ENCODE measurements at regions not wholly inside any gene's neighbourhood (a gene's known extent, or its start where the extent isn't known, plus 50 kb on each side); places are given as distances from the start of the nearest gene placed in this dataset.
"Not testable (repeated sequence)": the region's sequence is repeated elsewhere in the genome, so short reads cannot be mapped to it uniquely, and the experiment has no call there.

GRCh38 chrX:46295963-46296362 is 249.3 kb downstream of the ZNF674 start:
- no peak for DNase-seq

- no peak for DNase-seq
Observed at GRCh38 chrX:46294234-46294633, 251.0 kb downstream of the ZNF674 start.

DNA sequence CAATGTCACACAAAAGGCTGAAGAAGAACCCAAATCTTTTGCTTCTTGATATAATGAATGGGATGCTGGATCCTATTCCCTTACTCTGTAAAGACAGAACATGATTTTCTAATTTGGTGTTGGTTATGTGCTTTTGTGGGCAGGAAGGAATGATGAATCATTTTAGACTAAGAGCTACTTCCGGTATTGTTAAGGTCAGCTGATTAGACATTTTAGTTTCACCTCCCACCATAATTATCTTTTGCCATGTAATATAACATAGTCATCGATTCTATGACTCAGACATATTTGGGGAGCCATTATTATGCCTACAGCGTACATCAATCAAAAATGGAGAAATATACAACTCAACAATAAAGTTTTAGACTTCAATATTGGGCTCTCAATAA is 265.3 kb downstream of the ZNF674 start:
- DNase-seq: no peak

GRCh38 chrX:46279214-46279924 is 265.9 kb downstream of the ZNF674 start:
- DNase-seq: no peak

- DNase-seq: no peak
Observed at GRCh38 chrX:46278572-46278971, 266.6 kb downstream of the ZNF674 start.

DNA sequence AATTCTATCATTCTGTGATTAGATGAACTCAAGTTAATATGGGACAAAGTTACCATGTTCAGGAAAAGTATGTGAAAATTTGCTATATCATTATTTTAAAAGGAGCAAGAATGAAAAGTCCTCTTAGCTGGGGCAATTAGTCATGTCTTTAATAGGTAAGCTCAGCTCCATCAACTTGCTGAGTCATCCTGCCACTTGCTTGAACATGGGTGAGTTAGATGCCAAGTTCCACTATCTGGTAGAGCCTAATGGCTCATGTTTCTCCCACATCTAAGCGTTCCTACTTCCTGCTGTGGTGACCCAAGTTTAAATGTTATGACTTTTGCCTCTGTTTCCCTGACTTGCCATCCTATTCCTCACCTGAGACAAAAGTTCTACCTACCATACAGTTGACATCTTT is 276.8 kb downstream of the ZNF674 start:
- DNase-seq: no peak

GRCh38 chrX:46263494-46263893 is 281.7 kb downstream of the ZNF674 start:
- DNase-seq: no peak

- DNase-seq: no peak
Observed at GRCh38 chrX:46262304-46262703, 282.9 kb downstream of the ZNF674 start.

DNA sequence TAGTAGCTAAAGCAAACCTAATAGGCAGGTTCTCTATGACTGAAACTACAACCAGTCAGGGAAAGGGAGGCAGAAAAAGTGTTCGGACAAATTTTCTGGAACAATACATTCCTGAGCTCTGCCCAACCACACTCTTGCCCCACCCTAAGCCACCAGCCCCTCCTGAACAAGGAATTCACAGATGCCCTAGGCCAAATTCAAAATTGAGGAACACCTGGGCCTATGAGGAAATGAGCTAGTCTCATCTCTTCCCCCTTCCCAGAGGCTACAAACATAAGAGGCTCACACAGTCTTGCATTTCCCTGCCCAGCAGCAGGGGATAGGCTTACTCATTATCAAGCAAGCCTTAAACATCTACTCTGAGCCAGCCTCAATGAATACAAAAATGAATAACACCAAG is 284.7 kb downstream of the ZNF674 start:
- no peak for DNase-seq

DNA sequence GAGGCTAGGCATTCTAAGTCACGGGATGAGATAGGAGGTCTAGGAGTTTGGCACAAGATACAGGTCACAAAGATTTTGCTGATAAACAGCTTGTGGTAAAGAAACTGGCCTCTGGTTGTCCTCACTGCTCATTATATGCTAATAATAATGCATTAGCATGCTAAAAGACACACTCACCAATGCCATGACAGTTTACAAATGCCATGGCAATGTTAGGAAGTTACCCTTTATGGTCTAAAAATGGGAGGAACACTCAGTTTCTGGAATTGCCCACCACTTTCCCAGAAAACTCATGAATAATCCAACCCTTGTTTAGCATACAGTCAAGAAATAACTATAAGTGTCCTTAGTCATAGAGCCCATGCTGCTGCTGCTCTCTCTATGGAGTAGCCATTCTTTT is 286.9 kb downstream of the ZNF674 start:
- DNase-seq: no peak

DNA sequence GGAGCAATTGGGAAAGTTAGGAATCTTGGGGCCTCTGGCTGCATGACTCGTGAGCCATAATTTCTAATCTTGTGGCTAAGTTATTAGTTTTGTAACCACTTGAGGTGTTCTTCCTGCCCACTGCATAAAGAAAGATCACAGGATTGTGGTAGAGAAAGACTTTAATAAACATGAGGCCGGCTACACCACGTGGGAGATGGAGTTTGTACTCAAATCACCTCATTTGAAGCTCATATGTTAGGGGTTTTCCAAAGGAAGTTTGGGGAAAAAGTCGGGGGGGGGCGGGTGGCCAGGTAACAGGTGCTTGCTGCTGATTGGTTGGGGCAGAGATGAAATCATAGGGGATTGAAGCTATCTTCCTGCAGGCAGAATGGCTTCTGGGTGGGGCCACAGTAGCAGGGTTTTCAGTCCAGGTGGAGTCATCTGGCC is 287.8 kb downstream of the ZNF674 start:
- no peak for DNase-seq

- no peak for DNase-seq
Observed at GRCh38 chrX:46256875-46257274, 288.3 kb downstream of the ZNF674 start.

GRCh38 chrX:46255046-46255445 is 290.2 kb downstream of the ZNF674 start:
- no peak for DNase-seq

DNA sequence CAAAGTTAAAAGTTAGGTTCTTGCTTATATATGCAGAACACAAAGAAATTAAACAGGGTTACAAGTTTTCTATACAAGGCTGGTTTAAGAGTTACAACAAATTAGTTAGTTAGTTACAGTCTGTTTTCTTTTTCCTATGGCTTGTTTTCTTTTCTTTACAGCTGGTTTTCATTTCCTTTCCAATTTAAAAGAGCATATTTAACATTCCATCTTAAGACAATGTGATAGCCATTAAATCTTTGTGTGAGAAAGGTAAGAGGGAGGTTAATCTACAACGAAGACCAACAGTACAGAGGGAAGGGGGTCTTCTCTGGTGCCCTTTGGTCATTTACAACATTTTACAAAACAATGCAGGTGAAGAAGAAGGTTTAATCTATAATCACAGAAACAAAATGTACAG is 290.6 kb downstream of the ZNF674 start:
- no peak for DNase-seq

DNA sequence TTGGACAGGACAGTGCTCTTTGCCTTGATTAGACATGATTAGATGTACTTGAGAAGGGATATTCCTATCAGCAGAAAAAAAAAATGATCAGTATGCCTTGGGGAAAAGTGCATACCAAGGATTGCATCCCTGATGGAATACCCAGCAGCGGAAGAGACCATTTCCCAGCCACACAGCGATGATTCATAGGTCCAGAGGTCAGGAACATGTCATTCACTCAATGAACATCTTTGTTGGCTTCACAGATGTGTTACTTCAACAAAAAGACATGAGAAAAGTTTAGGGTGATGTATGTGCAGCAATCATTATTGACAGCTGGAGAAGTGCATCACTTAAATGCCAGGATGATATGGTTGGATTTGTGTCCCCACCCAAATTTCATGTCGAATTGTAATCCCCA is 293.5 kb downstream of the ZNF674 start:
- no peak for DNase-seq

DNA sequence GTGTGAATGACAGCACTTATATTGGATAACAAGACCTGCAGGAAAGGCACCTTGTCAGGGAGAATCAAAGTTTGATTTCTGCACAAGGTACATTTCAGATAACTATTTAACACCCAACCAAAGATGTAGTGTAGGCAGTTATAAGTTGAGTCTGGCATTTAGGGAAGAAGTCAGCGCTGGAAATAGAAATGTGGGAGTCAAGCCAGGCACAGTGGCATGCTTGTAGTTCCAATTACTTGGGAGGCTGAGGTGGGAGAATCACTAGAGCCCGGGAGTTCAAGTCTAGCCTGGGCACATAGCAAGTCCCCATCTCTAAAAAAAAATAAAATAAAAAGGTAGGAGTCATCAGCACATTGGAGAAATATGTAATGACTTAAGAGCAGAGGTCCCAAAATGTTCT is 295.1 kb downstream of the ZNF674 start:
- DNase-seq: no peak

- DNase-seq: no peak
Observed at GRCh38 chrX:46247456-46247855, 297.8 kb downstream of the ZNF674 start.

DNA sequence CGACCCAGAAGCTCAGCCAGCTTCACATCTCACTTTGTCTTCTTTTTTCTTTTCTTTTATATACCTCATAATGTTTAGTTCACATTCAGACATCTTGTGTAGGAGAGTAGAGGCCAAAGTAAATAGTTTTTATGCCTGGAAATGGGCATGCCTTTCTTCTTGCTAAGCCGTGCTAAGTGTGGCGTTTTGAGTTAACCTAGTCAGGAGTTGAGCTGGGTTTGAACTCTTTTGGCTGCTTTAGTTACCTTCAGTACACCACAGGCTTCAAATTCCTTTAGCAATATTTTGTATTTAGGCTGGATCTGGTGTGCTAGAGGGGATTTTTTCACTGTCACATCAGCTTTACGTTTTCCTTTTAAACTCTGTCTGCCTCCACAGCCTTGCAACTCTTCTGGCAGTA is 300.8 kb downstream of the ZNF674 start:
- DNase-seq: no peak

DNA sequence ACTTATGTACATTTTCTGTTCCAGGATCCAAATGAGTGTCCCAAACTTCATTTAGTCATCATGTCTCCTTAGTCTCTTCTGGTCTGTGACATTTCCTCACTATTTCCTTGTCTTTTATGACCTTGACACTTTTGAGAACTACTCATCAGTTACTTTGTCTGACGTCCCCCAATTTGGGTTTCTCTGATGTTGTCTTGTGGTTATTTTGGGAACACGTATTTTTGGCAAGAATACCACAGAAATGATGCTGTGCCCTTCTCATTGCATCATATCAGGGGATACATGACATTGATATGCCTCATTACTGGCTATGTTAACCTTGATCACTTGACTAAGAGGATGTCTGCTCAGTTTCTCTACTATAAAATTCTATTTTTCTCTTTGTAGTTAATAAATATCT is 308.8 kb downstream of the ZNF674 start:
- DNase-seq: no peak

GRCh38 chrX:46235778-46236177 is 309.4 kb downstream of the ZNF674 start:
- no peak for DNase-seq

DNA sequence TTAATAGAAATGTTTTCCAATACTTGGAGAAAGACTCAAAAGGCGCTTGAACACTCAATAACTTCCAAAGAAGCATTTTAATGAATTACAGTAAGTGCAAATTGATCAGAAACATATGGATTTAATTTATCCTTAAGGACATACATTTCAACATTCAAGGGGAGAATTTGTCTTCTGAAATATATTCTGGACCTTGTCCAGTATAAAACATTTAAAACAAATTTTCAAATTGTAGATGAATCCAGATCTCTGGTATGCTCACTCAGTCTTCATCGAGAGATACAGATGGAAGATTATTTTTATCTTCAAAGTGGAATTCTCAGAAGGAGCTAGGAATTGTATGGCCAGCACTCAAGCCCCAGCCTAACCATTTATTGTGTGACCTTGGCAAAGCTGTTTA is 310.4 kb downstream of the ZNF674 start:
- no peak for DNase-seq

GRCh38 chrX:46228389-46228788 is 316.8 kb downstream of the ZNF674 start:
- no peak for DNase-seq

DNA sequence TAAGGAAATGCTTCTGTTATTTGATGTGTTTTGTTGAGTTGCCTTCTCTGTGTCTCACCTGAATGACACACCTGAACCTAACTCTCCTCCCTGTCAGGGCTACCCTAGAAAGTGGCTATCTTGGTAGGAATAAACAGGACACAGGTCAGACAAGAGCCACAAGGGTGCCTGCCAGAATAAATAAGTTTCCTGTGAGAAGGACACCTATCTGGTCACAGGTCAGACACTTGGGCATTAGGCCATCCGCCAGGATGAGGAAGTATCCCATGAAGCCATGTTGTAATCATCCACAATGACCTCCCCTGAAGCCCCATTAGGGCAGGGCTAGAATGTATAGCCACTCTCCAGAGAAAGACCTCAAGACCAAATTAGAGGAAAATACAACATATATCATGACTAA is 318.8 kb downstream of the ZNF674 start:
- DNase-seq: no peak

GRCh38 chrX:46223499-46223898 is 321.7 kb downstream of the ZNF674 start:
- DNase-seq: not testable (repeated sequence)

DNA sequence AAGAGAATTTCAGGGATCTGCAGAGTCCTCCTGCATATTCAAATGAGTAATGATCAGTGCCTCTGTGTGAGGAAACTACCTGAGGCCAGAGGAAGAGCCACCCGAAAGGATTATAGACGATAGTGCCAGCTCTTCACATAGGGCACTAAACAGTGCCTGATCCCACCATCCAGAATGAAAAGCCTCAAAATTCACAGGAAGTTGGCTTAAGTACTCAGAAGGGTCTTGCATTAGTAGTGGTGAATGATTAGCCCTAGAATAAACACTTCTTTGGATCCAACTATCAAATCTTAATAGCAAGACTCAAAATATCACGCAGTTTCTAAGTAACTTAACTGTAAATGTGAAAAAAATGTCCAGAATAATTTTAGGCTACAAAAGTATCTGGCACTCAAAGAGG is 324.4 kb downstream of the ZNF674 start:
- DNase-seq: no peak

DNA sequence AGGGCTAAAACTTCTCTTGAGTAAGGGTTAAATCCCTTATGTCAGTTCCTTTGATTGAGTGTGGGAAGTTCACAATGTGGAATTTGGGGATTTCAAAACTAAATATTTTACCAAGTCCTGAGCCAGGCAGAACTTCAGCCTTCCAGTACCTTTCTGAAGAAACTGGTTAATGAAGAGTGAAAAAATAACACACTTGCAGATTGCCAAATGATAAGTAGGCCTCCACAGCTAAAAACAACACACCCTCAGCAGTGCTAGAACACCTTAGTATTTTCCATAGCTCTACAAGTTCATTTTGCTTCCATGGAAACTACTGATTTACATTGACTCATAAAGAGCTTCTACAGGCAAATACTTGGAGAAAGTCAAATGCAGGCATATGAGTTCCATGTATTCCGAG is 326.8 kb downstream of the ZNF674 start:
- no peak for DNase-seq
